GM19324 (cell line): ENCODE measurements at regions not wholly inside any gene's neighbourhood (a gene's known extent, or its start where the extent isn't known, plus 50 kb on each side); places are given as distances from the start of the nearest gene placed in this dataset.

Experiments used
- ATAC-seq: cut with Tn5 transposase; IDR thresholded peaks from one replicate; pipeline ENCODE4 v1.9.1; 2021; ENCODE audit warnings: mild to moderate bottlenecking, moderate library complexity; ENCODE audit not compliant: unreplicated experiment, low FRiP score

DNA sequence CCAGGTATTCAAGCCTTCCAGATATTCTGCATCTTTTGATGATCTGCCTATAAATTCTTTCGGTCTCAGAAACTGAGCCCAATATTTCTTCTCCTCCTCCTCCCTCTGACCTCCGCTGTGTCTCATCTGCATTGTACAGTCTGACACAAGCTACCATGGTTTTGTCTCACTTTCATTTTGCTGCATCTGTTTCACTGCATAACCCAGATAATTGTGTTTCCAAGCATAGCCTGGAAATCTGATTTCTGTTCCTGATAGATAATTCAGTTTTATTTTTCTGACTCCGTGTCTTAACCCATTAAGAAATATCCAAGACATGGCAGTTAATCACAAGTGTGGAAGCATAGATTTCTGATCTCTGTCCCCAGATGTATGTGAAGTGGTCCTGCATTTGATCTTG is 374.2 kb upstream of the SEMA3A start:
- ATAC-seq: no peak

DNA sequence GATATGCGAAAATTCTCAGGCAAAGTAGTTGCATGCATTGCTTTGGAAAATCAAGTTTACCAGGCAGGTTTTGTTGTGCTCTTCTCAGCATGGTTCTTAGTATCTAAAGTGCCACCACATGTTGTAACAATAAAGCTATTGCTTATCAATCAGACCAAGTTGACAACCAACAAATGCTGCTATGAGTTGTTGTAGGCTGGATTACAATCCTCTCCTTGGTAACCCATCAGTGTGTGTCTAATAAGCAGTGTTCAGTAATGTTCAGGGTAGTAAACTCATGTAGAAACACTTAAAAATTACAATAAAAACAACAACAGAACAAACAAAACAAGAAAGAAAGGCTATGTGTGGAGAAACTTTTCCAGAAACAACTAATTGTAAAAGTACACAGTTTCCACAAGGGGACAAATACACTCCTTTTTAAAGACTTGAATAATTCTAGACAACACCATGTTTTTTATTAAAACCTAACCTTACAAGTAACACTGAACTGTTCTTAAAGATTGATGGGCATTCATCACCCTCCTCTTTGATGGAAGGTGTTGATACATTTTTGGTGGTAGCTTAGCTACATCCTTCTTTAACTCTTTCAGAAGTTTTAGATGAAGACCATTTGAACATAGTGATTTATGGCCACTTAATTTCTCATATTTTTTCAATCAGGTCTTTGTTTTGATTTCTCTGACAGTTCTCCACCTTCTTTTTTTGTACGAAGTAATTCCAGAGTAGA is 370.9 kb upstream of the SEMA3A start:
- no peak for ATAC-seq

DNA sequence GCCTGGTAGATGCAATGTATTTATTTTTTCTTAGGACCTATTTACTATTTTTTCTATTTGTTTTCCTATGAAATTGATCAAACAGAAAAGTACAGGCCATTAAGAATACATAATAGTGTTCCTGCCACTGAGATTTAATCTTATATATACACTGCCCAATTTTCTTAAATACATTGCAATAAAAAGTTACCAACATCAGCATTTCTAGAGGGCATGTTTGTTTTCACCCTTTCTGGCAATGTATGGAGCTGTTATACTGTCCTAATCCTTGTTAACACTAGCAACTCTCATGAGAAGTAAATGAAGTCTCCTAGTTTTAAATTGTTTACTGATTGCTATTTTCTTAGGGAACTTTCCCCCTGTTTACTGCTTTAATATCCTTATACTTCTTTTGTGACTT is 359.1 kb upstream of the SEMA3A start:
- no peak for ATAC-seq

GRCh38 chr7:84549409-84549808 is 354.8 kb upstream of the SEMA3A start:
- no peak for ATAC-seq

GRCh38 chr7:84548366-84549365 is 354.1 kb upstream of the SEMA3A start:
- no peak for ATAC-seq

- no peak for ATAC-seq
These were observed 352.7 kb upstream of the SEMA3A start for GRCh38 chr7:84547331-84547730.

- ATAC-seq: no peak
These were observed 351.8 kb upstream of the SEMA3A start for GRCh38 chr7:84546403-84546802.

DNA sequence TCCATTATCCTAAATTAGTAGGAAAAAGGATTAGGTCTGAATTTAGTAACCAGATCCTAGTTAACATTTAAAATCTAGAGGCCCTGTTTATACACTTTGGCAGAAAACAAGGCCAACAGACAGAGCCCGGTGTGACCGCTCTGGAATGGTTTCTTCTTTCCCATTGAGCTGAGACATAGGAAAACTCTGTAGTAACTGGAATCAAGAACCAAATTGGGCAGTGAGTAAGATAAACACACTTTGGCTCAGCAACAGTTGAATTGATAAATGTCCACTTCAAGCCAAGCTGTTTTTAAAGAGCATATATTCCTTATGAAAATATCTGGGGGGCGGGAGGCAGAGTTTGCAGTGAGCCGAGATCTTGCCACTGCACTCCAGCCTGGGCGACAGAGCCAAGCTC is 343.7 kb upstream of the SEMA3A start:
- ATAC-seq: no peak

- no peak for ATAC-seq
These were observed 341.8 kb upstream of the SEMA3A start for GRCh38 chr7:84536271-84536870.

DNA sequence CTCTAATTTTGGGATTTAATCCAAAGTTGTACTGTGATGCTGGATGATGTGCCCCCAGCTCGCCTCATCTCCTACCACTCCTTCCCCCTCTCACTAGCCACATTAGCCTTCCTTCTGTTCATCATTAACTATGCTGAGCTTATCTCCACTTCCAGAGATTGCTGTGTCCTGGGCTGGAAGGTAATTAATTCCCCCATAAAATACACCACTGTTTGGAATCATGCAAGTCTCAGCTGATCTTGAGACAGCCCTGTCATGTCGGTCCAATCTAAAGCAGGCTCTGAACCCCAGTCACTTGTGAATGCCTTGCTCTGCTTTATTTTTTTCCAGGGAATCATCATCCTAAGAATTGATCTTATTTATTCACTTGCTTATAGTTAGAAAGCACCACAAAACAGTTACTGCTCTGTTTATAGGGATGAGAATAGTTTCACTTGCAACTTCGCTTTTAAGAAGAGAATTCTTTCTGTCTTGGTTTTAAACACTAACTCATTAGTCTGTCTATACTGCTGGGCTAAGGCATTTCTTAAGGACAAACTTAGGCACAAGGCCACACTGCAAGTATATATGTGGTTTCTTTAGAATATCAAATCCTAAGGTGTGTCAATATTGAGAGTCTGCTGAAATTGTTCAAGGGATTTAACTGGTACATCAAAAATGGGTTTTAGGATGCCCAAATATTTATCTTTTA is 341.1 kb upstream of the SEMA3A start:
- ATAC-seq: no peak

- ATAC-seq: no peak
These were observed 338.6 kb upstream of the SEMA3A start for GRCh38 chr7:84533182-84533581.

- ATAC-seq: no peak
These were observed 337.6 kb upstream of the SEMA3A start for GRCh38 chr7:84532196-84532595.

DNA sequence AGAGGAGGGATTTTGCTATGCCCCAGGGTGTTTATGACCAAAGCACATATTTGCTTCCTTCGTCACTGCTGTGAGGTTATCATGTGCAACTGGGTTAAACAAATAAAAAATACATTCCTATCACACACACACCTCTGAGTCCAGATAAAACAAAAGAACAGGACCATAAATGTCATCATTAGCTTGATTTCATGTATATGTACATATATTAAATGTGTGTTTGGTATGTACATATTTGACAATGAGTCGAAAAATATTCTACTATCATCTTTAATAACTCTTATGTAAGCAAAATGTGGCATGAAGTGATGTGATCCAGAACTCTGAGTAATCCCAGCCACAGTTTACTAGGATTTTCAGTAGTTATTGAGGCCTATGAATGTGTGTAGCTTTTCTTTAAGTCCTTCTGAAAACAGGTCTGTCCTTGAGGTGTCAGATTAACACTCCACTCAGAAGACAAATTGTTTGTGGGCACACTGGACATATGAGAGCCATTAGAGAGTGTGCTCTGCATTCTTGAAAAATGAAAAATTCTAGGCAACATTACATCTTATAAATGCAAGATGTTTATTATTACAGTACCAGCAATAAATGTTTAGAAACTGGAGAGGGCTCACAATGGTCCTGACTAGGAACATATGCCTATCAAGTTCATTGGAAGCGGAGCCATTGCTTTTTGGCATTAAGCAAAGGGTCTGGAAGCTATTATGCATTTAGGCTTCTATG is 335.1 kb upstream of the SEMA3A start:
- ATAC-seq: no peak

DNA sequence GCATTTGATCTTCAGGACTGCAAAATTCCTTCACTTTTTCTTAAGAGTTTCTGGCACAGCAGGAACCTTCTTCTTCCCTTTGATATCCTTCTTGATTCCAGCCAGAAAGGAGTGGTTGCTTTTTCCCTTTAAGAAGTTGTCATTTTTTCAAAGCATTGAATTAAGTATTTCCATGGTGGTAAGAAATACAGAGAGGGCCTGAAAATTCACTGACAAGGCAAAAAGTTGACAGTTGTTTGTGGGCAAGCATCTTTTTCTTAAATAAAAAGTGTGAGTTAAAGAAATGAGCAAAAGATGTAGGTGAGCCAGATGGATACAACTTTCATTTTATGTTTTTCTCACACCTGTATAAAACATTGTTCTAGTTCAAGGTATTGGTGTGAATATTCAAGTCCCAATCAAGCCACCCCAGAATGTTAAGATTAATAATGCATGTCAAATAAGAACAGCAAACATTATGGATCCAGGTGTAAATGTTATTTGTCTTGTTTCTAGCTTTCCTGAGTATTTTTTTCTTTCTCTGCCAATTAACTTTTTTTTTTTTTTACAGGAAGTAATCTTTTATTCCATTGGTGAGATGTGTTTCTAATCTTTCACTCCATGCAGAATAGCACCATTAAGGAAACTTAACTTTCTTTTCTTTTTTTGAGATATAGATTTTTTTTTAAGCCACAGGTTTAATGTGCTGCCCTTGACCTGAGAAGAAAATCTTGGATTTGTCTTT is 334.3 kb upstream of the SEMA3A start:
- no peak for ATAC-seq

DNA sequence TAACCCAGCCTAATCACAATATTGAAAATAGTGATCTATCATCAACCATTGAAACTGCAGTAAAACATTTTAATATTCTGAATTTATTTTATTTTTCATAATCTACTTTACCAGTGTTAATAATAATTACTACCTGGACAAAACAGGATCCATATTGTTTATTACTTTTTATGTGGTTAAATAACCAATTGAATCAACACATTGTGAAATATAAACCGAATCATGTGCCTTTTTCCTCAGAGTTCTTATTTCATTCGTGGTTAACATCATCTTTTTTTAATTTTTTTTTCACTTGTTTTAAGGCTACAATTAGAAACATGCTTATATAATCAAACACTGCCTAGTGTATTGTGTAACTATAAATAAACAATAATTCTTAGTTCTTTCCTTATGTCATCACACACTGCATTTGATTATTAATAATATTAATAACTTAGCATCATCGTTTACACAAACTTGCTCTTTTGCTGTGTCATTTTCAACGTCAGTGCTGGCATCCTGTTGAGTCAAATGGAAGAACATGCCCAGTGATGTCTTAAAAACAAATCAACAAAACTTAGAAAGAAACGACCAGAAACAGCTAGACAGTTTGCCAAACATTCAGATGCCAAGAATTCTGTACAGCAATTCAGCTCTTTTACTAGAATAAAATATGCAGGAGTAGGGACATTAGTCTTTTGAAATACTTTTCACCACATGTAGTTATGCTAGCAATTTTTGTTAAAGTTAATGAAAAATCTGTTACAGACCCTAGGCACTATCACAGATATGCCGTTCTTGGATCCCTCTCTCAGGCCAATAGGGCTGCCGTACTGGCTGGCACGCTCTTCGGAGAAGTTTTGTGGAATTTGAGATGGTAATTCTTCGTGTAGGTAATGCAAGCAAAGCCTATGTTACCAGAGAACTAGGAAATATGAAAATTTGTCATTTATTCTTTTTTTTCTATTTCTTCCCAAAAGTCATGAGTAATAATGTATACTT is 330.4 kb upstream of the SEMA3A start:
- ATAC-seq: no peak

DNA sequence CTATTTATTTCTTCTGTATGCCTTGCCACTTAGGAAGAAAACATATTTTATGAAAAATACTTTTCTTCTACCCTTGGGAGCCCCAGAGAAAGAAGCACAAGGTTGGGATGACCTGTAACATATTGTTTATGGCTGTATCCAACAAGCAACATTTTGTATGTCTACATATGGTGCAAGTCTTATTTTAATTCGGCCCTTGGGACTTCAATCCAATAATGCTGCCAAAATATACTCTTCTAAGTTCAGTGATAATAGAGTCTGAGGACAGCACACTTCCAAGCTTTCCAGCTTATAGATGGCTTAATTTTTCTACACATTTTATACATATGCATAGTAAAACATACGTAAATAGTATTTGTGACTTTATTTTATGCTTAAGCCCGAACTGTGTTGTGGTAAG is 318.5 kb upstream of the SEMA3A start:
- no peak for ATAC-seq

- ATAC-seq: no peak
These were observed 317.5 kb upstream of the SEMA3A start for GRCh38 chr7:84512055-84512454.

GRCh38 chr7:84510505-84510904 is 315.9 kb upstream of the SEMA3A start:
- ATAC-seq: no peak
